Right lobe of liver (tissue), 6 donors: ENCODE measurements at regions not wholly inside any gene's neighbourhood (a gene's known extent, or its start where the extent isn't known, plus 50 kb on each side); places are given as distances from the start of the nearest gene placed in this dataset.

Source experiments
- ATAC-seq, 4 donors: fragments of 200-7000 bp; cut with Tn5 transposase; one replicate each; pipeline ENCODE4 v1.9.1; 2020; ENCODE audit warnings: mild to moderate bottlenecking in 4 of 4, moderate library complexity in 4 of 4
- DNase-seq, 3 donors: peaks; one replicate each; pipeline ENCODE4 v3.0.0-alpha.2; 2020
- H3K27ac ChIP-seq, 3 donors: fragments of 200-600 bp; one replicate each; pipeline ENCODE4 v1.8.0; 2022
- H3K27me3 ChIP-seq, 2 donors: fragments of 200-600 bp; one replicate each; pipeline ENCODE4 v1.8.0; 2022
- H3K36me3 ChIP-seq, 4 donors: fragments of 200-600 bp; sonication (generic) in 1 of 4; one replicate each; pipeline versions ENCODE4 v1.5.1 to v1.8.0; 2017 to 2022; ENCODE audit warnings: control low read depth in 1 of 4
- H3K4me1 ChIP-seq, 4 donors: fragments of 200-600 bp; sonication (generic) in 1 of 4; one replicate each; pipeline versions ENCODE4 v1.5.1 to v1.8.0; 2017 to 2022; ENCODE audit warnings: control low read depth in 1 of 4
- H3K4me3 ChIP-seq, 3 donors: fragments of 200-600 bp; one replicate each; pipeline ENCODE4 v1.8.0; 2022
- H3K9me3 ChIP-seq, 4 donors: fragments of 200-600 bp; sonication (generic) in 1 of 4; one replicate each; pipeline versions ENCODE4 v1.5.1 to v1.8.0; 2017 to 2022; ENCODE audit warnings: control low read depth in 1 of 4
- CTCF ChIP-seq, 4 donors: fragments of 200-600 bp in 3 of 4; fragments of 450-650 bp in 1 of 4; IDR thresholded peaks; one replicate each; pipeline versions ENCODE4 v1.5.1 to v1.8.0; 2016 to 2022; ENCODE audit warnings: antibody characterized with exemption in 4 of 4, mild to moderate bottlenecking in 2 of 4
- WGBS: methylation state at CpG from one replicate; pipeline ENCODE4 v1.1.6; 2018; ENCODE audit warnings: low coverage, low lambda C conversion rate; ENCODE audit not compliant: insufficient coverage; ENCODE audit errors: missing lambda C conversion rate; 5-methylcytosine and 5-hydroxymethylcytosine counted together
- intact Hi-C, 2 donors: fragments of 100-400 bp; cut with DNase I; formaldehyde crosslinking; loops; one replicate each; pipeline versions ENCODE4 v1.11.2 to v1.14.1; 2022
- donor health status: DM: no; HTN: yes; CAD: no.
- donor health status: DM: no; HTN: no; CAD: no.
- donor health status: DM: no; HTN: no; CAD: no.
- donor health status: DM: no; HTN: yes; CAD: no.
- donor health status: DM: no; HTN: yes; CAD: no.

- H3K9me3 ChIP-seq, result no peaks in the 10 kb centered on the region
- DNase-seq (no peak), ATAC-seq (no peak)
- 37% methylated on average over 3 of the region's 3 CpGs for WGBS
- H3K4me3 ChIP-seq, result no peak overlapping the region
- H3K27ac ChIP-seq, result no peak overlapping the region
- intact Hi-C loops, result no loop called here
- TF ChIP-seq CTCF (IDR thresholded peaks at IDR 0.05), result no peak
- H3K4me1 ChIP-seq, result no peaks in the 10 kb centered on the region
- no peaks in the 10 kb centered on the region for H3K27me3 ChIP-seq
- no peaks in the 10 kb centered on the region for H3K36me3 ChIP-seq
Measured at GRCh38 chr6:110526726-110527125, 50.3 kb upstream of the SLC22A16 start.
